H9 (cell line): ENCODE measurements at regions not wholly inside any gene's neighbourhood (a gene's known extent, or its start where the extent isn't known, plus 50 kb on each side); places are given as distances from the start of the nearest gene placed in this dataset.
A peak's percentile ranks its signal among the peaks of the same experiment; 100 is the strongest.

Experiments used
- DNase-seq: peaks from one replicate; pipeline ENCODE4 v3.0.0-alpha.2; 2017
- H2AFZ ChIP-seq: one replicate; pipeline ENCODE4 v1.6.1; 2013; ENCODE audit warnings: mild to moderate bottlenecking, low read length, control low read depth, moderate library complexity
- H2AK5ac ChIP-seq: 2 replicates; pipeline ENCODE4 v1.6.1; 2013; ENCODE audit warnings: low read length, control low read depth, mixed read lengths; ENCODE audit not compliant: insufficient read length
- H2BK120ac ChIP-seq: one replicate; pipeline ENCODE4 v1.6.1; 2013; ENCODE audit warnings: low read depth, mild to moderate bottlenecking, low read length, control low read depth, inconsistent platforms; ENCODE audit not compliant: poor library complexity, severe bottlenecking
- H2BK12ac ChIP-seq: 2 replicates; pipeline ENCODE4 v1.6.1; 2013; ENCODE audit warnings: low read length, control low read depth, mixed read lengths, low read depth; ENCODE audit not compliant: insufficient read length
- H2BK15ac ChIP-seq: 2 replicates; pipeline ENCODE4 v1.6.1; 2013; ENCODE audit warnings: low read depth, low read length, control low read depth
- H2BK20ac ChIP-seq: one replicate; pipeline ENCODE4 v1.6.1; 2013; ENCODE audit warnings: low read depth, mild to moderate bottlenecking, low read length, control low read depth, inconsistent platforms; ENCODE audit not compliant: poor library complexity, severe bottlenecking
- H2BK5ac ChIP-seq: 2 replicates; pipeline ENCODE4 v1.6.1; 2013; ENCODE audit warnings: low read length, control low read depth, mixed read lengths; ENCODE audit not compliant: insufficient read length
- H3K14ac ChIP-seq: 2 replicates; pipeline ENCODE4 v1.6.1; 2013; ENCODE audit warnings: low read length, control low read depth; ENCODE audit not compliant: insufficient read depth
- H3K18ac ChIP-seq: 2 replicates; pipeline ENCODE4 v1.6.1; 2013; ENCODE audit warnings: low read depth, mild to moderate bottlenecking, mixed read lengths, low read length, control low read depth; ENCODE audit not compliant: insufficient read length
- H3K23ac ChIP-seq: 2 replicates; pipeline ENCODE4 v1.6.1; 2013; ENCODE audit warnings: low read length, control low read depth, mixed read lengths, low read depth; ENCODE audit not compliant: insufficient read length
- H3K23me2 ChIP-seq: 2 replicates; pipeline ENCODE4 v1.6.1; 2013; ENCODE audit warnings: low read depth, mild to moderate bottlenecking, mixed read lengths, low read length, control low read depth; ENCODE audit not compliant: insufficient read length, poor library complexity, severe bottlenecking
- H3K27ac ChIP-seq: 2 replicates; pipeline ENCODE4 v1.5.1; 2013; ENCODE audit warnings: low read length, control low read depth, mixed read lengths, low read depth; ENCODE audit not compliant: insufficient read length
- H3K27me3 ChIP-seq: 2 replicates; pipeline ENCODE4 v1.6.1; 2013; ENCODE audit warnings: low read length, control low read depth, inconsistent platforms; ENCODE audit not compliant: insufficient read depth
- H3K4ac ChIP-seq: 2 replicates; pipeline ENCODE4 v1.6.1; 2013; ENCODE audit warnings: low read depth, mild to moderate bottlenecking, control low read depth, inconsistent platforms, low read length, moderate library complexity
- H3K4me1 ChIP-seq: 2 replicates; pipeline ENCODE4 v1.6.1; 2013; ENCODE audit warnings: low read length, control low read depth, inconsistent platforms; ENCODE audit not compliant: insufficient read depth
- H3K4me2 ChIP-seq: 2 replicates; pipeline ENCODE4 v1.6.1; 2013; ENCODE audit warnings: low read length, control low read depth, mixed read lengths; ENCODE audit not compliant: insufficient read length, insufficient read depth
- H3K56ac ChIP-seq: 2 replicates; pipeline ENCODE4 v1.6.1; 2013; ENCODE audit warnings: low read depth, mild to moderate bottlenecking, mixed read lengths, low read length, control low read depth; ENCODE audit not compliant: insufficient read length
- H3K79me1 ChIP-seq: 2 replicates; pipeline ENCODE4 v1.6.1; 2013; ENCODE audit warnings: low read depth, mild to moderate bottlenecking, moderate library complexity, low read length, control low read depth, inconsistent platforms; ENCODE audit not compliant: insufficient read depth, poor library complexity, severe bottlenecking
- H3K79me2 ChIP-seq: 2 replicates; pipeline ENCODE4 v1.6.1; 2013; ENCODE audit warnings: low read length, control low read depth, inconsistent platforms; ENCODE audit not compliant: insufficient read depth
- H3K9ac ChIP-seq: 2 replicates; pipeline ENCODE4 v1.6.1; 2013; ENCODE audit warnings: low read length, control low read depth, mixed read lengths; ENCODE audit not compliant: insufficient read length; ENCODE audit errors: extremely low read depth
- H3K9me3 ChIP-seq: one replicate; pipeline ENCODE4 v1.6.1; 2013; ENCODE audit warnings: low read depth, low read length, inconsistent platforms; ENCODE audit not compliant: control insufficient read depth
- H3T11ph ChIP-seq: one replicate; pipeline ENCODE4 v1.6.1; 2013; ENCODE audit warnings: mild to moderate bottlenecking, low read length, control low read depth, inconsistent platforms
- H4K20me1 ChIP-seq: one replicate; pipeline ENCODE4 v1.6.1; 2013; ENCODE audit not compliant: control insufficient read depth, insufficient read length, insufficient read depth
- H4K5ac ChIP-seq: 2 replicates; pipeline ENCODE4 v1.6.1; 2013; ENCODE audit warnings: low read depth, mild to moderate bottlenecking, mixed read lengths, low read length, control low read depth; ENCODE audit not compliant: insufficient read length
- H4K8ac ChIP-seq: replicated peaks from 2 replicates; pipeline ENCODE4 v1.6.1; 2013; ENCODE audit warnings: low read length, control low read depth, mixed read lengths, low read depth; ENCODE audit not compliant: insufficient read length
- H4K91ac ChIP-seq: 2 replicates; pipeline ENCODE4 v1.6.1; 2013; ENCODE audit warnings: low read depth, mild to moderate bottlenecking, moderate library complexity, mixed read lengths, low read length, control low read depth; ENCODE audit not compliant: insufficient read length
- H3K27ac Mint-ChIP-seq, 3 experiments: 2 replicates in 2 of 3; 3 replicates in 1 of 3; pipeline ENCODE4 v1.8.0; 2020 to 2021; ENCODE audit warnings: mixed read lengths in 3 of 3, mild to moderate bottlenecking in 1 of 3, moderate library complexity in 1 of 3
- H3K27me3 Mint-ChIP-seq: 2 replicates; pipeline ENCODE4 v1.8.0; 2021; ENCODE audit warnings: low read depth, mild to moderate bottlenecking, moderate library complexity, mixed read lengths
- H3K36me3 Mint-ChIP-seq, 3 experiments: 2 replicates in 2 of 3; 3 replicates in 1 of 3; pipeline ENCODE4 v1.8.0; 2020 to 2021; ENCODE audit warnings: low read depth in 3 of 3, mixed read lengths in 3 of 3; ENCODE audit not compliant: insufficient read depth in 1 of 3
- H3K4me1 Mint-ChIP-seq, 2 experiments: 2 replicates each; pipeline ENCODE4 v1.8.0; 2020; ENCODE audit warnings: mixed read lengths in 2 of 2
- H3K4me3 Mint-ChIP-seq, 2 experiments: 2 replicates in 1 of 2; 3 replicates in 1 of 2; pipeline ENCODE4 v1.8.0; 2020 to 2021; ENCODE audit warnings: mild to moderate bottlenecking in 2 of 2, mixed read lengths in 2 of 2, moderate library complexity in 1 of 2
- H3K9me3 Mint-ChIP-seq, 2 experiments: 2 replicates in 1 of 2; 3 replicates in 1 of 2; pipeline ENCODE4 v1.8.0; 2020; ENCODE audit warnings: mild to moderate bottlenecking in 2 of 2, mixed read lengths in 2 of 2, moderate library complexity in 1 of 2
- WGBS: extraction: QIAGEN DNeasy Blood & Tissue Kit; methylation state at CpG from one replicate; pipeline ENCODE4 v1.1.7; 2013; ENCODE audit warnings: missing lambda C conversion rate, low lambda C conversion rate, mixed read lengths; ENCODE audit not compliant: insufficient read length; ENCODE audit errors: extremely low coverage; 5-methylcytosine and 5-hydroxymethylcytosine counted together
- TF ChIP-seq, protein P1 (sequence below): fragments of 200-600 bp; sonication (generic); conservative IDR thresholded peaks from 3 replicates; pipeline ENCODE4 v1.8.0; 2021; ENCODE audit warnings: antibody characterized with exemption, mild to moderate bottlenecking

- TF ChIP-seq, protein P1, sequence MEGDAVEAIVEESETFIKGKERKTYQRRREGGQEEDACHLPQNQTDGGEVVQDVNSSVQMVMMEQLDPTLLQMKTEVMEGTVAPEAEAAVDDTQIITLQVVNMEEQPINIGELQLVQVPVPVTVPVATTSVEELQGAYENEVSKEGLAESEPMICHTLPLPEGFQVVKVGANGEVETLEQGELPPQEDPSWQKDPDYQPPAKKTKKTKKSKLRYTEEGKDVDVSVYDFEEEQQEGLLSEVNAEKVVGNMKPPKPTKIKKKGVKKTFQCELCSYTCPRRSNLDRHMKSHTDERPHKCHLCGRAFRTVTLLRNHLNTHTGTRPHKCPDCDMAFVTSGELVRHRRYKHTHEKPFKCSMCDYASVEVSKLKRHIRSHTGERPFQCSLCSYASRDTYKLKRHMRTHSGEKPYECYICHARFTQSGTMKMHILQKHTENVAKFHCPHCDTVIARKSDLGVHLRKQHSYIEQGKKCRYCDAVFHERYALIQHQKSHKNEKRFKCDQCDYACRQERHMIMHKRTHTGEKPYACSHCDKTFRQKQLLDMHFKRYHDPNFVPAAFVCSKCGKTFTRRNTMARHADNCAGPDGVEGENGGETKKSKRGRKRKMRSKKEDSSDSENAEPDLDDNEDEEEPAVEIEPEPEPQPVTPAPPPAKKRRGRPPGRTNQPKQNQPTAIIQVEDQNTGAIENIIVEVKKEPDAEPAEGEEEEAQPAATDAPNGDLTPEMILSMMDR: no peak
- WGBS: no CpG with 5 or more reads among the region's 4 CpGs
- Histone ChIP-seq H2BK12ac (no peak overlapping the region), H3T11ph (no peak overlapping the region), H3K23me2 (no peaks in the 10 kb centered on the region), H3K18ac (no peak overlapping the region), H4K20me1 (no peaks in the 10 kb centered on the region), H3K23ac (no peak overlapping the region), H3K4me1 (no peaks in the 10 kb centered on the region), H2BK20ac (no peak overlapping the region), H4K8ac (no peak overlapping the region), H3K4me2 (no peak overlapping the region), H4K5ac (no peak overlapping the region), H2AFZ (no peak overlapping the region), H3K27ac (no peak overlapping the region), H3K56ac (no peak overlapping the region), H3K79me1 (no peaks in the 10 kb centered on the region), H2BK15ac (no peak overlapping the region), H4K91ac (no peak overlapping the region), H3K14ac (no peak overlapping the region), H3K27me3 (no peaks in the 10 kb centered on the region), H3K79me2 (no peaks in the 10 kb centered on the region), H2BK120ac (no peak overlapping the region), H3K9ac (no peak overlapping the region), H2AK5ac (no peak overlapping the region), H2BK5ac (no peak overlapping the region), H3K9me3 (no peaks in the 10 kb centered on the region), H3K4ac (no peak overlapping the region)
- Mint-ChIP-seq H3K36me3 (peaks cover 2 to 9% (median 2%) of the 10 kb centered on the region in 3 experiments; a peak in 5 of 7 replicates), H3K9me3 (peaks cover 3 to 9% of the 10 kb centered on the region in 2 experiments; a peak in 3 of 5 replicates), H3K4me1 (no peaks in the 10 kb centered on the region), H3K27ac (peak overlapping the region in 1 of 3 experiments; percentile 63; a peak in 1 of 7 replicates), H3K4me3 (no peak overlapping the region), H3K27me3 (no peaks in the 10 kb centered on the region)
- DNase-seq: no peak
Measured at GRCh38 chr3:153714016-153714415, 407.2 kb upstream of the ARHGEF26 start.
